HG03457 (cell line): ENCODE measurements at regions not wholly inside any gene's neighbourhood (a gene's known extent, or its start where the extent isn't known, plus 50 kb on each side); places are given as distances from the start of the nearest gene placed in this dataset.
"Not testable (repeated sequence)": the region's sequence is repeated elsewhere in the genome, so short reads cannot be mapped to it uniquely, and the experiment has no call there.

Experiments
- ATAC-seq: cut with Tn5 transposase; IDR thresholded peaks from one replicate; pipeline ENCODE4 v1.9.1; 2021; ENCODE audit warnings: moderate number of reproducible peaks; ENCODE audit not compliant: unreplicated experiment

GRCh38 chr5:135145985-135146384 lies 112.0 kb upstream of the PITX1 start:
- ATAC-seq: no peak

DNA sequence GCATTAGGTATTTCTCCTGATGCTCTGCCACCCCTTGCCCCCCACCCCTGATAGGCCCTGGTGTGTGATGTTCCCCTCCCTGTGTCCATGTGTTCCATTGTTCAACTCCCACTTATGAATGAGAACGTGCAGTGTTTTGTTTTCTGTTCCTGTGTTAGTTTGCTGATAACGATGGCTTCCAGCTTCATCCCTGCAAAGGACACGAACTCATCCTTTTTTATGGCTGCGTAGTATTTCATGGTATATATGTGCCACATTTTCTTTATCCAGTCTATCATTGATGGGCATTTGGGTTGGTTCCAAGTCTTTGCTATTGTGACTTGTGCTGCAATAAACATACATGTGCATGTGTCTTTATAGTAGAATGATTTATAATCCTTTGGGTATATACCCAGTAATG lies 109.7 kb upstream of the PITX1 start:
- ATAC-seq: not testable (repeated sequence)

GRCh38 chr5:135141303-135142268 lies 107.6 kb upstream of the PITX1 start:
- ATAC-seq: no peak

DNA sequence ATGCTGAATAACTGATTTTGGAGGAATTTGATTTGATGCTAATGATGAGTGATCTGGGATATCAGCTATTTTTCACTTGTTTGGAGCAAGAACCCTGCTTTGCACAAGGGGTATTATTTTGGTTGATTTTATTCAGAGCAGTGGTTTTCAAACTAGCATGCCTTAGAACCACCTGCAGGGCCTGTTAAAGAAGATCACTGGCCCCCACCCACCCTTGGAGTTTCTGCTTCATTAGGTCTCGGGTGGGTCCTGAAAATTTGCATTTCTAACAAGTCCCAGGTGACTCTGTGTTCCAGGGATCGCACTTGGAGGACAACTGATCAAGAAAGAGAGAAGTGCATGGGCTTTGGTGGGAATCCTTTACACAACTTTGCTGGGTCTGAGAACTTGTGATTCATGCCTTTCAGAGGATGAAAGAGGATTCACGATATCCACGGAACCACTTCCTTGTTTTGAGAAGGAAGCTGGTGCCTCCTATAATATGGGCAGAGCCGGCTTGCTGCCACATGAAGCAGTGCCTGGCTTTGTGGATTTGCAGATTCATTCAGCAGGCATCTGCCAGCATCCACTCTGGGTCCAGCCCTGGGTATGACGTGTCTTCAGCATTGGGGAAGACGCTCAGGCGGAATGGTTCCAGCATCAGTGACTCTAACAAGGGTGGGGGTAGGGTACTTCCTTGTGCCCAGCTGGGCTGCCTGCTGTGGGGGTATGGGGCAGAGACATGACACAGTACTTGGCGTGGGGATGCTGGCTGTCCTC lies 106.6 kb upstream of the PITX1 start:
- ATAC-seq: no peak

DNA sequence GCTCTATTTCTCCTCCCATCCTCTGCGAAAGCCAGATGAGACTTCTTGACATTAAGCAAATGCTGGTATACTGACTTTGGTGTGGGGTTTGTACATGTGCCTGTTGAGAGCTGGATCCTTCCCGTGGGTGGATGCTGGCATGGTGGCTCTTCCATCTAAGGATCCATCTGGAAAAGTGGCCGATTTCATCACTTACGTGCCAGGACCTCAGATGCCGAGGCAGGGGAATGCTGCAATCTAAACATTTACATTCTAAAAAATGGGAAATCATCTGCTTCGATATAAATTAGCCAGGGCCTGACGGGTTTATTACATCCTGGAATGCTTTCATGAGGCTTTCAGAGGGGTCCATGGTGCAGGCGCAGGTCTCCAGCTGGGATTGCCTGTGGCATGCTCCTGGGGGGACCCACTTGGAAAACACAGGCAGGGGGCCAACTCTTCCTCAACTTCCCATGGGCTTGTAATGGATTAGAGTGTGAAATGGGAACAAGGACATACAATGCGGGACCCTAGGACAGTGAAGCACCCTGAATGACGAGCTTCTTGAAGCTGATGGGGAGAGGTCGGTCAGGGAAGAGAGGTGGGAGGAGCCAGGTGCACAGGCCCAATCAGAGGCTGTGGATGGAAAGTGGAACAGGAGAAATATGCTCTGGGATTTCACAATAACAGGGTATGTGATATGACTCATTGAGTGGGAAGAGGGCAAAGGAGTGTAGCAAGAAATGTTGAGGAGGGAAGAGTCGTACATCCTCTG lies 105.5 kb upstream of the PITX1 start:
- no peak for ATAC-seq

- no peak for ATAC-seq
These were observed 104.3 kb upstream of the PITX1 start for GRCh38 chr5:135138116-135138850.

DNA sequence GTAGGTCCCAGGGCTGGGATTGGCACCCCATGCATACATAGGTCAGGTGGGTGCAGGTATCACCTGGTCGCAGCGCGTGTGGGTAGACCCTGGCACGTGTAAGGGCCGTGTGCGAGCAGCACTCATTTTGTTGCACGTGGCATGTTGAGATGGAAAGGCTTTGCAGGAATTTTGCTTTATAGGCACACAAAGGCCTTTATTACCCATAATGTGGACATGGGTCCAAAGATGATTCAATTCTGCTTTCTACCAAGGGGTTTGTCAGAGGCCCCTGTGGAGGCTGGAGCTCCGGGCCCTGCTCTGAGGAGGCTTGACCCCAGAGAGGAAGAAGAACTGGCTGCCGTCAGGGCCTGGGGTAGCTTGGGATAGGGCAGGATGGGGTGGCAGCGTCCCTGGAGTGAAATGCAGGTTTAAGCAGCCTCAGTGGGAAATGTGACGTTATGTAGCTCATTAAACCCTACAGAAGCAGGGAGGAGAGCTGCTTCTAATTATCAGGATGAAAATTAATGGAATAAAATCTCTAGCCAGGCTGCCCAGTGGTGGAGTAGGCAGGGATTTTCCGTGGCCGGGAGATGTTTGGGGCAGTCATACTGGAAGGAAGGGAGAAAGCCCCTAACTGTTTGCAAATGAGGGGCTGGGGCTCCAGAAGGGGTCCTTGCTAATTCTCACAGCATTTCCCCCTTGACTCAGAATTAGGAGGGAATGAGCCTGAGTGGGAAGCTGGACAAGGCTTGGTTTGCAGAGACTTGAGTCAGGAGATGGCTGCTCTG lies 103.3 kb upstream of the PITX1 start:
- no peak for ATAC-seq

- no peak for ATAC-seq
These were observed 102.5 kb upstream of the PITX1 start for GRCh38 chr5:135136546-135136945.

DNA sequence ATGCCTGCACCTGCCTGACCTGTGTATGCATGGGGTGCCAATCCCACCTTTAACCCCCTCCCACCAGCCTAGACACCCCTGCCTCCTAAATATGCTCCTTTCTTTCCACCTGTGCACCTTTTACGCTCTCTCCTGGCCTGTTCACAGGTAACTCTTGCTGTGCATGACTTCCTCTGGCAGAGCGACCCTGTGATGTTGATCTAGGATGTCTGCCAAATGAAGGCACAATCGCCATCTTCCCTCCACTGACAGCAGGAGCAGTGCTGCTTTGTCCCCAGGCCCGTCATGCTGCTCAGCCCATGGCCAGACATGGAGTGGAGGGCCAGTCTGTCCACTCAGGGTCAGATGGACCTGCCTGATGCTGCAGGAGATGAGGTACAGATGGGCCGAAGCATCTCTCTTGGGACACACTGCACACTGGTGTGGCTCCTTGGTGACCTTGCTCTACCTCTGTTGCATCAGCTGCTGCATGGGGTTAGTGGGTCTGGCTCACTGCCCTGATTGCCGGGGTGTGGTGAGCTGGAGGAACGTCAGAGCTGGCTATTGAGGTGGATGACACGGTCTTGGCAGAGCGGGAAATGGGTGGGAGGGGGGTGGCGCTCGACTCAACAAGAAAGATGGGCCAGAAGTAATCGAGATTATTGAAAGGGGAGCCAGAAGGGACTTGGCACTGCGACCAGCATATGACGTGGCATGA lies 101.7 kb upstream of the PITX1 start:
- no peak for ATAC-seq

- no peak for ATAC-seq
These were observed 100.8 kb upstream of the PITX1 start for GRCh38 chr5:135134691-135135381.

GRCh38 chr5:135133698-135134515 lies 99.9 kb upstream of the PITX1 start:
- ATAC-seq: no peak

- no peak for ATAC-seq
These were observed 99.2 kb upstream of the PITX1 start for GRCh38 chr5:135133181-135133580.

GRCh38 chr5:135131801-135132680 lies 98.0 kb upstream of the PITX1 start:
- no peak for ATAC-seq

- no peak for ATAC-seq
These were observed 96.5 kb upstream of the PITX1 start for GRCh38 chr5:135130261-135131215.

- no peak for ATAC-seq
These were observed 95.3 kb upstream of the PITX1 start for GRCh38 chr5:135129307-135129706.

- no peak for ATAC-seq
These were observed 94.3 kb upstream of the PITX1 start for GRCh38 chr5:135128361-135128760.
